NB4 (cell line): ENCODE measurements at regions not wholly inside any gene's neighbourhood (a gene's known extent, or its start where the extent isn't known, plus 50 kb on each side); places are given as distances from the start of the nearest gene placed in this dataset.

Experiments
- DNase-seq: peaks from one replicate; pipeline ENCODE4 v3.0.0; 2010; ENCODE audit warnings: low read depth
- H3K4me3 ChIP-seq: one replicate; pipeline ENCODE4 v1.5.1; 2011; ENCODE audit warnings: mild to moderate bottlenecking, low read depth, low read length, moderate library complexity
- MYC ChIP-seq: IDR thresholded peaks from 2 replicates; pipeline ENCODE4 v1.6.1; 2011; ENCODE audit warnings: low read depth, low read length
- POLR2A ChIP-seq: IDR thresholded peaks from 2 replicates; pipeline ENCODE4 v1.6.1; 2011; ENCODE audit warnings: mild to moderate bottlenecking; ENCODE audit not compliant: insufficient read length; ENCODE audit errors: extremely low read depth
- TF ChIP-seq, protein P1 (sequence below): IDR thresholded peaks from one replicate; pipeline ENCODE4 v1.5.1; 2012; ENCODE audit warnings: low read depth, low read length
- TF ChIP-seq, protein P2 (sequence below): IDR thresholded peaks from 2 replicates; pipeline ENCODE4 v1.6.1; 2011; ENCODE audit warnings: low read depth, low read length

DNA sequence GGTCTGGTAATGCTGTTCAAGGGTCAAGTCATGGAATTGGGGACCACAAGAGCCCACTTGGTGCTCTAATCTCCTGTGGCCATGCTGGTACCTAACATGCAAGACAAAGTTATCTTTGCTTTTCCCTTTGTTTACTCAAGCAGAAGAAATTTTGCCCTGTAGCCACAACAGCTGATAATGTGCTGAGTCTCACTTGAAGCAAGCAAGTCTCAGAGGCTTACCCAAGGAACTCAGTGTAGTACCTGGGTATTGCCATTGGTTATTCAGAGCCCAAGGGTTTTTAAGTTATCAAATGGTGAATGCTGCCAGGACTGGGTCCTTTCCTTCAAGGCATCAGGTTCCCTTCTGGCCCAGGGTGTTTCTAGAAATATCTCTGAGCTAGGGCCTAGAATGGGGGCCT, 198.9 kb upstream of the RNPC3 start:
- TF ChIP-seq MYC (no peak), POLR2A (no peak)
- TF ChIP-seq, protein P1, sequence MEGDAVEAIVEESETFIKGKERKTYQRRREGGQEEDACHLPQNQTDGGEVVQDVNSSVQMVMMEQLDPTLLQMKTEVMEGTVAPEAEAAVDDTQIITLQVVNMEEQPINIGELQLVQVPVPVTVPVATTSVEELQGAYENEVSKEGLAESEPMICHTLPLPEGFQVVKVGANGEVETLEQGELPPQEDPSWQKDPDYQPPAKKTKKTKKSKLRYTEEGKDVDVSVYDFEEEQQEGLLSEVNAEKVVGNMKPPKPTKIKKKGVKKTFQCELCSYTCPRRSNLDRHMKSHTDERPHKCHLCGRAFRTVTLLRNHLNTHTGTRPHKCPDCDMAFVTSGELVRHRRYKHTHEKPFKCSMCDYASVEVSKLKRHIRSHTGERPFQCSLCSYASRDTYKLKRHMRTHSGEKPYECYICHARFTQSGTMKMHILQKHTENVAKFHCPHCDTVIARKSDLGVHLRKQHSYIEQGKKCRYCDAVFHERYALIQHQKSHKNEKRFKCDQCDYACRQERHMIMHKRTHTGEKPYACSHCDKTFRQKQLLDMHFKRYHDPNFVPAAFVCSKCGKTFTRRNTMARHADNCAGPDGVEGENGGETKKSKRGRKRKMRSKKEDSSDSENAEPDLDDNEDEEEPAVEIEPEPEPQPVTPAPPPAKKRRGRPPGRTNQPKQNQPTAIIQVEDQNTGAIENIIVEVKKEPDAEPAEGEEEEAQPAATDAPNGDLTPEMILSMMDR = no peak
- TF ChIP-seq, protein P2, sequence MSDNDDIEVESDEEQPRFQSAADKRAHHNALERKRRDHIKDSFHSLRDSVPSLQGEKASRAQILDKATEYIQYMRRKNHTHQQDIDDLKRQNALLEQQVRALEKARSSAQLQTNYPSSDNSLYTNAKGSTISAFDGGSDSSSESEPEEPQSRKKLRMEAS = no peak
- DNase-seq = no peak
- H3K4me3 ChIP-seq = no peak overlapping the region

DNA sequence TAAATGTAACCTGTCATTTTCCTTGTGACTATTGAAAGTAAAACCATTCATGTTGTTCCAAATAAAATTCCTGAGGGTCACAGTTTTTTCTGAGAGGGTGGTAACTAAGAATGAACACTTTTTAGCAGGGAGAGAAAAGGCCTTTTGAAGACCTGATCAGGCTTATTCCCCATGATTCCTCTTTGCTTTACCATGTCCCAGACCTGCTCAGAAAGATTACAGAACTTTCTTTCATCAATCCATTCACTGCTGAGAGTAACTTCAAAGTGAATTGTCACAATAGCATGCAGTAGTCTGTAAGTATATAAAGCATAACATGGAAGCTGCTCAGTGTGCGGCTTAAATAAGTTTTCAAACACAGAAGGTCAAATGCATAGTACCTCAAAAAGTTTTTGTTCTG, 201.5 kb upstream of the COL11A1 start:
- no peak overlapping the region for H3K4me3 ChIP-seq
- TF ChIP-seq MYC (no peak), POLR2A (no peak)
- TF ChIP-seq, protein P1 = no peak
- TF ChIP-seq, protein P2 = no peak

DNA sequence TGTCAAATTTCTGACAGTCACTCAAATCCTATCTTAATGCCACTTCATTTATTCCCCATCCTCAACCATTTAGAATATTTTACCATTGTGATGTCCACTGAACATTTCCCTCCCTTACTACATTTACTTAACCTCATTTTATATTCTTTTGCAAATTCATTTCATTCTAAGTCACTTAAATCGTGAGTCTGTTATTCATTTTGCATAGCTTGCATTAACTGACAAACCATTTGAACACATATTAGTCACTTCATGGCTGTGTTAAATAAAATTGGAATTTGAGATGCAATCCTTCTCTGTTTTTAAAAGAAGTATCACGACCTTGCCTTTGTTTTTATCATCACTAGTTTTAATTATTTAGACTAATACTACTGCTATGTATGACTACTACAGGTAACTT, 199.4 kb upstream of the COL11A1 start:
- DNase-seq = no peak
- H3K4me3 ChIP-seq = no peak overlapping the region
- TF ChIP-seq, protein P1 = no peak
- no peak for TF ChIP-seq MYC
- no peak for TF ChIP-seq POLR2A
- TF ChIP-seq, protein P2 = no peak

More for the DNA sequence above, 201.5 kb upstream of the COL11A1 start:
- no peak for DNase-seq

DNA sequence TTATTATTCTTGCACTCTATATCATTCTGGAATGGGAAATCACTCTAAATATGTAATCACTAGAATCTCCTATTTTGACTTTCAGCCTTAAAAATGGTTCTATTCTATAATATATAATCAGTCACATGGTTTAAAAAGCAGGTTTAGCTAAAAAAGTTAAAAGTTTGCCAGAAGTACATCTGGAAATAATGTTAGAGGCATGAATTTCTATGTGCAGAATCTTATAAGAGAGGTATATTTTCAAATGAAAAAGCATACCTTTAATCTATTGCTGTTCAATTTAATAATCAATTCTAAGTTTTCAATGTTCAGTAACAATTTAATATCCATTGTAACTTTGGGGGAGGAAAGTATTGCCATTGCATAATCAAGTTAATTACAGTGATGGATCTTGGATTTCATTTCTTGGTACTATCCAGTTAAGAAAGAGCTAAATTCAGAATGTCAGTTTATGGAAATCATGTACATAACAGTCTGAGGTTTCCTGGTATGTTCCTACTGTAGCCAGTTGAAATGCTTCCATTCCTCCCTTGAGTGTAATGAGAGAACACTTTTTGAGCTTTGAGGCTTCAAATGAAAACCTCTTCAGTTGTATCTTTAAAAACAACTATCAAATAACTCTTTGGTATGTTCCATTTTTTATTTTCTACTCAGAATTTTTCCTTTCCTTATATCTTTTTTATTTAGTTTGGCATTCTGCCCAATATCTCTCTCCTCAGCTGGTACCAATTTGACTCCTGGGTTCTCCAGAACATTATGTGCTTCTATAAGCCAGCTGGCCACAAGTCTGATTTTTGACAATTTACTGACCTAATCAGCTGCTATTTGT, 175.7 kb upstream of the COL11A1 start:
- H3K4me3 ChIP-seq = no peak overlapping the region
- TF ChIP-seq MYC = no peak
- TF ChIP-seq, protein P1 = no peak
- TF ChIP-seq POLR2A = no peak
- TF ChIP-seq, protein P2 = no peak
- DNase-seq = no peak

DNA sequence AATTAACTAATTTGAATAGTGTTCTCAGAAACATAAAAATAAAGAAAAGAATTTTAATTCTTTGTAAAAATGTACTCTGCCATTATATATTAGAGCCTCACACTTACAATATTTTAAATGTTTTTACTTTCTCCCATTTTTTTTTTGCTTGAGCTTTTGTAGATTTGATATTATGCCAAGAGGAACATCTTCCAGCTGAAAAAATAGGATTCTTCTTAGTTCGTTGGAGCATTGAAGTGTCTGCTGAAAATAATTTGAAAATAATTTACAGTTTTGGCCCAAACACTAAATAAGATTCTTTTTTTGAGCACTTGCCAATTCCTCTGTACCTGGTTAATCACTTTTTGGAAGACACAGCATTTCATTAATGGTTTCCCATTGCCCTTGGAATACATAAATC, 175.0 kb upstream of the COL11A1 start:
- no peak for DNase-seq
- no peak overlapping the region for H3K4me3 ChIP-seq
- TF ChIP-seq, protein P1 = no peak
- TF ChIP-seq, protein P2 = no peak
- TF ChIP-seq MYC (no peak), POLR2A (no peak)
